ENCODE measurements at regions not wholly inside any gene's neighbourhood (a gene's known extent, or its start where the extent isn't known, plus 50 kb on each side); places are given as distances from the start of the nearest gene placed in this dataset.

DNA sequence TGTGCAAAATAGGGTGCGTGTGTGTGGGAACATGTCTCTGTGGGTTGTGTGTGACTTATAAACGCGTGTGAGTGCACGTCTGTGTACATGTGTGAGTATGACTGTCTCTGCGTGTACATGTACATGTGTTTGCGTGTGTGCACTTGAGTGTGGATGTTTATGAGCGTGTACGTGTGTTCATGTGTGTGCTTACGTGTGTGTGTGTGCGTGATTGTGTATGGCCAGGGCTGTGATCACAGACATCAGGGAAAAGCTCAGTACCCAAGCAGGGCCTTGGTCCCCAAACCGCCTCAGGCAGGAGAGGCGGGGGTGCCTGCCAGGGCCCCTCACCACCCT is 326.3 kb upstream of the DIO3 start:
- Mint-ChIP-seq H3K9me3 (no peaks in the 10 kb centered on the region), H3K27ac (no peak overlapping the region), H3K36me3 (no peaks in the 10 kb centered on the region)
- DNase-seq (ENCODE audit: low spot score in 2 of 2) = no peak
- no peak for ATAC-seq

DNA sequence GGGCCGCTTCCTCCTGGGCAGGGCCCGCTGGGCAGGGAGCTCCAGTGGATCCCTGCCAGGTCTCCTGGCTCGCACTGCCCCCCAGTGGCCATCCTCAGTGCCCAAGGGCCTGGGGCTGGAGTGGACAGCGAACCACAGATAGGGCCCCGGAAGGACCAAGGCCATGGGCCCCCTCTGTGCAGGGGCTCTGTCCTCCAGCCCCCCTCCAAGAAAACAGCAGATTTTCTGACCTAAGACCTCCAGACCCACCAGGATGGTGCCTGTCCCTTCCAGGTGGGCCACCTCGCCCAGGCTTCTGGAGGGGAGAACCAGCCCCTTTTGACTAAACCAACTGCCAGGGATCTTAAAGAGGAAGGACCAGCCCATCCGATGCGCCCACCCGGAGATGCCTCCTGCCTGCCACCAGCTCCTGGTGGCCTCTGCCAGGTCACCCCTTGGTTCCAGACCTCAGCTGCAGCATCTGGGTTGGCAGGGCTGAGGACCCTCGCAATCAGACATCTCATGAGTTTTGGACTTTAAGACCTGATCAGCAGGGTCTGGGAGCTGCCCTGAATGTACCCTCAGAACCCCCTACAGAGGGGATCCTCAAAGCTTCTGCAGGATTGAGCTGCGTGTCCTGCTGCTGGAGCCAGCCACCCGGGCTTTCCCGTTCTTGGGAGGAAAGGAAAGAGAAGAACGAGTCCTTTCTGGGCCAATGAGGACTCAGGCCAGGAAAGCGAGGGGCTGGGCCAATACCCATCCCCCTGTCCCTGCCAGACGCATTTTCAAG is 325.8 kb upstream of the DIO3 start:
- ATAC-seq = peak; percentile 71 to 77
- Mint-ChIP-seq H3K36me3 (no peaks in the 10 kb centered on the region), H3K9me3 (no peaks in the 10 kb centered on the region), H3K27ac (no peak overlapping the region)
- DNase-seq (ENCODE audit: low spot score in 2 of 2) = peak; percentile 52 to 63

DNA sequence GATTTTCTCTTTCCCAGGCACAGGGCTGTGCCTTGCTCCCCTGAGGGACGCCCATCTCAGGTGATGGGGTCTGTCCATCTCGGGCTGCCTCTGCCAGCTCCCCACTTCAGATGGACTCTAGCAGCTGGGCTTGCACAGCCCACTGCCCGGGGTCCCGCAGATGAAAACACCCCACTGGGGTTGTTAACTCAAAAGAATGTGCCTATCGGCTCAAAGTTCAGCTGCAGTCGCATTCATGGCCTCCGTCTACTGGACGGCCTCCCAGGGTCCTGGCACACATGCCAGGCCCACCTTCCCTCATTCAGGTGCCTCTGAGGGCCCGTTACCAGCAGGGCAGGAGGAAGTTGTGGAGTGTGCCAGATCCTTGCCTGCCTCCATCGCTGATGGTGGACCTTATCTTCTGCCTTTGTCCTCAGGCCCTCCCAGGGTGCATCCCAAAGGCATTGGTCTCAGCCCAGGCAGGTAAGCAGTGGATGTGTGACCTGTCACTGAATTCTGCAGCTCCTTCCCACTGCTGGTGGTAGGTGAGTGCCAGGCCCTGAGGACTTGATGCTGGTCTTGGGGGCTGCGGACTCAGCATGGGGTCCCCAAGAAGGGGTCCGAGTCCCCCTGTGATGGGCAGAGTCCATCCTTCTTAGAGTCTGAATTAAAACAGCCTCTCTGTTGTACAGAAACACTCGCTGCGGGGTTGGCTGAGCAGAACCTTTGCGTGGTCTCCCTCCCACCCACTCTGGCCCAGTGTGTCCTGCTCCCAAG is 324.6 kb upstream of the DIO3 start:
- DNase-seq (ENCODE audit: low spot score in 2 of 2) (no peak), ATAC-seq (no peak)
- Mint-ChIP-seq H3K9me3 (peaks cover 0 to 4% of the 10 kb centered on the region in 2 donors), H3K36me3 (no peaks in the 10 kb centered on the region), H3K27ac (no peak overlapping the region)

DNA sequence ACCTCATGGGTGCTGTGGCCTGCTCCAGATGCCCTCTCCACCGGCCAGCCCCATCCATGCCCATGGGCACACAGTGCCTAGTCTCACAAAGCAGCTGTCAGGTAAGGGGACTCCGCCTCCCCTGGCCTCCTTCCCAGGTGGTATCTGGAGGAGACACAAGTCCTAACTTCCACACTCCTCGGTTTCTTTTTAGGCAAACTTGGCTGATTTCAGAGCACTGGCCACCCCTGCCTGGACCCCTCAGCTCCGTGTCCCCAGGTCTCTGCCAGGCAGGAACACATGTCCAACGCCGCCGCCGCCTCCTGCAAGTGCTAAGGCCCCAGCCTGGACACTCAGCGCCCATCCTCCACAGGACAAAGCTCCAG is 324.1 kb upstream of the DIO3 start:
- ATAC-seq (no peak), DNase-seq (ENCODE audit: low spot score in 2 of 2) (no peak)
- Mint-ChIP-seq H3K27ac (no peak overlapping the region), H3K36me3 (no peaks in the 10 kb centered on the region), H3K9me3 (peaks cover 0 to 4% of the 10 kb centered on the region in 2 donors)

DNA sequence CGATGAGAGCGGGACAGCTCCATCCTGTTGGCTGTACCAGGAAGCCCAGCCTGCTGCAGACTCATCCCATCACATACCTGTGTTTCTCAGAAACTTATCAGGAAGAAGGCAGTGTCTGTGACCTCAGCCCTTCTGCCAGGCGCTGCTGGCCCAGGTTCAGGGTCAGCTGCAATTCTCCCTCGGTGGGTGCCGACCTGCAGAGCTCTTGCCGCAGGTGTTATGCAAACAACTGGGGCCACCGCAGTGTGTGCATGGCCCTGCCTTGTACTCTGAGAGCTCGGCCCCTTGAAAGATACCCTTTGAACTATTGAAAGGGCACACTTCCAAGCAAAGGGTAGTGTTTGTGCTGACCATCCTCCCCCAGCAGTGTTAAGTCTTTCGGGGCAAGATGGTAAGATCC is 322.2 kb upstream of the DIO3 start:
- ATAC-seq = no peak
- Mint-ChIP-seq H3K36me3 (no peaks in the 10 kb centered on the region), H3K27ac (no peak overlapping the region), H3K9me3 (peaks cover 0 to 4% of the 10 kb centered on the region in 2 donors)
- no peak for DNase-seq (ENCODE audit: low spot score in 2 of 2)

DNA sequence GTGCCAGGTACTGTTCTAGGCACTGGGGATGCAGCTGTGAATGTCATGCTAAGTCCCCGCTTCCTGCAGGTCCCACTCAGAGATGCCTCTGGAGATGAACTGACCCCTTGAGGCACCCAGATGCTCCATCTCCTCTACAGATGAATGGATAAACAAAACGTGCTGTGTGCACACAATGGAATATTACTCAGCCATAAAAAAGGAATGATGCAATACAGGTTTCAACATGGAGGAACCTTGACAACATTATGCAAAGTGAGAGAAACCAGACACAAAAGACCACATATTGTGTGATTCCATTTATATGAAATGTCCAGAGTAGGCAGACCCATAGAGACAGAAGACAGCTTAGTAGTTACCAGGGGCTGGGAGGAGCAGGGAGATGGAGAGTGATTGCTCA is 320.1 kb upstream of the DIO3 start:
- H3K9me3 Mint-ChIP-seq = peaks cover 0 to 4% of the 10 kb centered on the region in 2 donors
- no peak for ATAC-seq

DNA sequence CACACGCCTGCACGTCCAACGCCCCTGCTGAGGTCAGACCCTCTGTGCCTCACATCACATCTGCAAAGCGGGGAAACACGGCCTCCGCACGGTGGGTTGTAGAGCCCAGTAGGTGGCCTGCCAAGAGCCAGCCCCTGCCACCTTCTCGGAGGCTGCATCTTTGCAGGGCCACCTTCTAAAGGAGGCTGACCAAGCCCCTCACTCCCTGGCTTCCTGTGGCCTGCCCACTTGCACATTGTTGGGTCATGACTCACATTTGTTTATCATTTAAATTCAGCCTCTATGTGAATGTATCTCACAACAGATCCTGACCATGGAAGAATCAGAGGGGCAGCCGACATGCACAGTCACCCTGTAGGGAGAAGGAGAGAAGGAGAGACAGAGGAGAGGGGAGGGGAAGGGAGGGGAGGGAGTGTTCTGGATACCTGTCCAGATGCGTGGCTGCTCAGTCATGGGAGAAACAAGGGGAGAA is 319.5 kb upstream of the DIO3 start:
- Mint-ChIP-seq H3K9me3 (peaks cover 0 to 4% of the 10 kb centered on the region in 2 donors), H3K27ac (no peak overlapping the region), H3K36me3 (no peaks in the 10 kb centered on the region)
- DNase-seq (ENCODE audit: low spot score in 2 of 2) = no peak
- ATAC-seq = no peak

More for the DNA sequence above, 320.1 kb upstream of the DIO3 start:
- no peak for DNase-seq (ENCODE audit: low spot score in 2 of 2)
- Mint-ChIP-seq H3K27ac (no peak overlapping the region), H3K36me3 (no peaks in the 10 kb centered on the region)

DNA sequence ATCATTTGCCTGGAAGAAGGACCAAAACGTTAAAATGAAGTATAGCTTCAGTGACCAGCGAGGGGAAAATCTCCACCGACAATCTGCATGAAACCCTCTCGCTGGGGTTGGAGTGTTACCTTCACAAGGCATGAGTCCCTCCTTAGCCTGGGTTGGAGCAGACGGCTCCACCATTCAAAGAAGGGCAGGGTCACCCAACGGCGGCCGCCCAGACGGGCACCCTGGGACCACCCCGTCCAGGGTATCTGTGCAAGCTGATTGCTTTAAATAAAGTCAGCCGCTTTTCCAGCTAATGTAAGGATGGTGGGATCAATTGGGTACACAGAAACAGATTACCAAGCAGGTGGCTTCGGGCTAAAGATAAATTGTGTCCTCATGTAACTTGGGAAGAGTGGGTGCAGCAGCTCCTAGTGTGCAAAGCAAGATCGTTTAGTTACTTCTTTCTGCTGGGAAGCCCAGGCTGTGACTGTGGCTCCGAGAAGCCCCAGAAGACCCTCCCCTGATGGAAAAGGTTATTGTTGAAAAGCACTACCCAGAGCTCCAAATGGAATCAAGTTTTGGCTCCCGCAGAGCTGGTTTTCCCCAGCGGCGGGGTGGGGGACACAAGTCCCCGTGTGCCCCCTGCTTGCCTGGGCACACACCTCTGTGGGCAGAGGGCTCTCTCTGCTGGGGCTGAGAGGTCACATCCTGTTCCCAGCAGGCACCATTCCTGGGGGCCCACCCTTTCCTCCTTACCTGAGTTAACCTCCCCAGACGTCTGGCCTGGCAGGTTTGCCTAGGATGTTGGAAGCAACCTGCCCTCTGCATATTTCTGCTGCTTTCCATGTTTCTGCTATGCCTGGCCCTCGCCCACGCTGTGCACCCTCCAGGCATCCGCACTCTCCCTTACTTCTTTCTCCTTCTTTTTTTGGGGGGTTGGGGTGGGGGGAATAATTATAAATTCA is 318.6 kb upstream of the DIO3 start:
- DNase-seq (ENCODE audit: low spot score in 2 of 2) (no peak), ATAC-seq (no peak)
- peaks cover 0 to 4% of the 10 kb centered on the region in 2 donors for H3K9me3 Mint-ChIP-seq
- H3K27ac Mint-ChIP-seq = no peak overlapping the region
- no peaks in the 10 kb centered on the region for H3K36me3 Mint-ChIP-seq

DNA sequence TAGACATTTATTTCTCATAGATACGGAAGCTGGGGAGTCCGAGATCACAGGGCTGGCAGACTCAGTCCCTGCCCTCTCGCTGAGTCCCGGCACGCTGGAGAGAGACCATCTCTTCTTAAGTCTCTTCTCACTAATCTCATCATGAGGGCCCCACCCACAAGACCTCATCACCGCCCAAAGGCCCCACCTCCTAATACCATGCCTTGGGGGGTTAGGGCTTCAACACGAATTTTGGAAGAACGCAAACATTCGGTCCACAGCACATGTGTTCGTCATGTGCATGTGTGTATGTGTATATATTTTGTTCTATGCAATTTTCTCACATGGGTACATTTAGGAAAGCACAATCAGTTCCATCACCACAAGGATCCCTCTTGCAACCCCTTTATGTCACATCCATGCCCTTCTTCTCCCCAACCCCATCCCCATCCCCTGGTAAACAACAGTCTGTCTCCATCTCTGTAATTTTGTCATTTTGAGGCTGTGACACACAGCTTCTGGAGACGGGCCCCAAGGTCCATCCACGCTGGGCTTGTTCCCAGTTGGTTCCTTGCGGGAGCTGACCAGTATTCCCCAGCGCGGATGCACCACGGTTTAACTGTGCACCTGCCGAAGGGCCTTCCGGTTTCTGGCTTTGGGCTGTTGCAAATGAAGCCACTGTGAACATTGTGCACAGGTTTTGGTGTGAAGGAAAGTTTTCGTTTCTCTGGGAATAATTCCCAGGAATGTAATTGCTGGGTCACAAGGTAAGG is 317.5 kb upstream of the DIO3 start:
- no peaks in the 10 kb centered on the region for H3K36me3 Mint-ChIP-seq
- H3K27ac Mint-ChIP-seq = no peak overlapping the region
- no peak for ATAC-seq
- DNase-seq (ENCODE audit: low spot score in 2 of 2) = no peak
- peaks cover 0 to 4% of the 10 kb centered on the region in 2 donors for H3K9me3 Mint-ChIP-seq

DNA sequence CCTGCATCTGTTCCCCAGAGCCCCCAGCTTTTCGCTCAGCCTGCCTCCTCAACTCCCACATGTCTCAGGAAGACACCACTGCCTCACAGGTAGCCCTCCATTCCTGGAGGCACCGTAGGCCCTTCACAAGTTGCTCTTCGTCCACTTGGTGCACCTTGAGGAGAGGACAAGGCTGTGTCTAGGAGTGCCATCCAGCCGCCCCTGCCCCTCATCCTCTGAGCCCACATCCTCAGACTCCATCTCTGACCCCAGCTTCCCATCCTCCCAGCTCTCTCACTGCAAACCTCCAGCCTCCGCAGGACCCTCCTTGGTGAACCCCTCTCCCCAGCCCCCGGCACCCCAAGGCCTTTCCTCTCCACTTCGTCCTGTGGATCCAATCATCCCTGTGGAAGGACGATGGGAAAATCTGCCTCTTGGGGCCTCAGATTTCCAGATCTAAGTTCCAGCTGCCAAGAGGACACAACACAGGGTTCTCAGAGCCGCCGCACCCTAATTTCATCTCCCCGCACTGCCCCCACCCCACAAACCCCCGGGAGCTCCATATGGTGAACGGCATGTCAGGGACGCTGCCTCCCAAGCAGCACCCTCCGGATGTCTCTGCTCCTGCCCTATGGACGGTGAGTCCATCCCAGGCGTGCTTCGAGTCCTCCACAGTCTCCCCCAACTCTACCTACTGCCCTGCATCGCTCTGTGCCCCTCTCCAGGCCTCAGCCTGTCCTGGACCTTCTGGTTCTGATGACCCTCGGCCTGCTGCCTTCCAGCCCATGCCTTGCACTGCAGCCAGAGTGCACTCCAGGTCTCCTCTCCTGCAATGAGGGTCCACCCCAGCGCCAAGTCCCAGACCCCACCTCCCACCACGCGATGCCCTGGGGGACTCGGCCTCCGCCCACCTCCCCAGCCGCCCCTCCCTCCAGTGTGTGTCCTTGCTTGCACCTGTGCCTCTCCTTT is 314.1 kb upstream of the DIO3 start:
- DNase-seq (ENCODE audit: low spot score in 2 of 2) (no peak), ATAC-seq (no peak)
- Mint-ChIP-seq H3K36me3 (no peaks in the 10 kb centered on the region), H3K27ac (no peak overlapping the region), H3K9me3 (no peaks in the 10 kb centered on the region)

DNA sequence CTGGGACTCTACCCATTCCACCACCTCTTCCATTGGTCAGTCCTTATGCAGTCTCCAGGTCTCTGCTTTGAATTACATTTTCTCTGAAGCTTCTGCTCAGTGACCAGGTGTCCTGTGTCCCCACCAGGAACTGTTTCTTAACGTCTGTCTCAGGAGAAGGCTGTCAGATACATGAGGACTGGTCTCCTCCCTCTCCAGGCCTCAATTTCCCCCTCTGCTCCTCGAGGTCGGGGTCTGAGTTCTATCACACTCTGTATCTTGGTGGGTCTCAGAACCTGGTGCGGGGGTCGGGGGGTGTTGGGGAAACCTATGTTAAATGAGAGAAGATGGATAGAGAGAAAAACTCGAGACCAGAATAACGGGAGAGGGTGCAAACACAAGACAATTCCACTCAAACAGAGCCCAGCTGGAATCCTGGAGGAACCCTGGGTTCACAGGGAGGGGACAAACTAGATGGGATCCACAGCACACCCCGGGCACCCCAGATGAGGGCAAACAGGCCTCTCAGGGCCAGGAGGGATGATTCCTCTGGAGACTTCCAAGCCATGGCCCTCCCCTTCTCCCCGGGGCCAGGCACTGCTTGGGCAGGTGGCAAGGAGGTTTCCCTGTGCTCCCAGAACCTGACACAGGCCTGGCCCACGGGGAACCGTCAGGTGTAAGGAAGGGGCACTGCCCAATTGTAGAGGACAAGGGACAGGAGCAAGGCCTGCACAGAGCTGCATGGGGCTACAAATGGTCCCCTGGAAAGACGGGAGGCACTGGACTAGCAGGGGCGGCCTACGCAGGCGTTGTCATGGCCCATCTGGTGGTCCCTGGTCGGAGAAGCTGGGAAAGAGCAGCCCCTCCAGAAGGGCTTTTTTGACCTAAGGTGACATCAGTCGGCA is 313.2 kb upstream of the DIO3 start:
- H3K9me3 Mint-ChIP-seq = no peaks in the 10 kb centered on the region
- no peaks in the 10 kb centered on the region for H3K36me3 Mint-ChIP-seq
- H3K27ac Mint-ChIP-seq = no peak overlapping the region
- ATAC-seq (no peak), DNase-seq (ENCODE audit: low spot score in 2 of 2) (no peak)

DNA sequence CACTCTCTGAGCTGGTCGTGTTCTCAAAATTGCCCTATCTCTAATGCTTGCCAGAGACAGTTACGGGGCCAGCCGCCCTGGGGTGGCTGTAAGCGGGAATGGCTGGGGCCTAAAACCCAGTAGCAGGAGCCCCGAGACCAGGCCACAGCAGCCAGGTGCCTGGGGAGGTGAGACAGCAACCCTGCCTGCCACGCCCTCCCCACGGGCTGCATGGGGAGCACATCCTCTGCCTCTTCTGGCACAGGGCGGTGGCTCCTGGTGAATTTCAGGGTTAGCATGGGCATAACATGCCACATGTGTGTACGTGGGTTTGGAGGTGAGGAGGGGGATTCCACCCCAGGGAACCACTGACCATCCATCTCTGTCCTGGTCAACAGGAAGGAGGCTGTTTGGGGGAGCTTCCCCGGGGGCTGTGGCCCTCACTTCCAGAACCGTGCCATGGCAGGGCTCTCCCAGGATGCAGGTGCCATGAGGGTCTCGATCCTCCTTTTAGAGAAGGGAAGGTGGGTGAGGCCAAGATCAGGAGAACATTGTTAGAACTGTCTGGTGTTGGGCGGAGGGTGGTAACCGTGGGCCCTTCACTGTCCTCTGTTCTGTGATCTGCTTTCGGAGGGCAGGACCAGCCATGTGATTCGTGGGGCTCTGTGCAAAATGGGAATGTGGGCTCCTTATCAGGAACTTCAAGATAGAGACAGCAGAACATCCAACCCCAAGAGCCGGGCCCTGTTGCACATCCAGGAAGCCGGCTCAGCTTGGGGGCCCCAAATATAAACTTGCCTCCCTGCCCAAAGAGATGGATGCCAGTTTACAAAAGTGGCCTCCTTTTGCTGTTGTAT is 312.2 kb upstream of the DIO3 start:
- ATAC-seq = no peak
- no peak for DNase-seq (ENCODE audit: low spot score in 2 of 2)
- no peaks in the 10 kb centered on the region for H3K9me3 Mint-ChIP-seq
- H3K36me3 Mint-ChIP-seq = no peaks in the 10 kb centered on the region
- no peak overlapping the region for H3K27ac Mint-ChIP-seq

DNA sequence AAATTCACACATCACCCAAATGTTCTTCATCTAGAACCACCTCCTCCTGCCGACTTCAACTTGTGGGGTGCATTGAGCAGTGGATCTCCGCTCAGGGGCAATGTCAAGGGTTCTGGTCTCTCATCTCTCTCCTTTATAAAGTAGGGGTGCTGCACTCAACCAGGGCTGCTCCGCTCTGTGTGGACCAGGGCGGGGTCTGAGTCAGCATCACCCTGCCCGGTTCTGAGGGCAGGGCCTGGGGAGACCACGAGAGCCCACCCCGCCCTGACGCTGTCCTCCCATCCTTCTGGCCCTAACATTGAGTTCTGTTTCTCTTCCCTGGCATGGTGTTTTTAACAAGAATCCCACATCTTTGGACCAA is 311.6 kb upstream of the DIO3 start:
- Mint-ChIP-seq H3K36me3 (no peaks in the 10 kb centered on the region), H3K9me3 (no peaks in the 10 kb centered on the region), H3K27ac (no peak overlapping the region)
- DNase-seq (ENCODE audit: low spot score in 2 of 2) = no peak
- ATAC-seq = no peak

DNA sequence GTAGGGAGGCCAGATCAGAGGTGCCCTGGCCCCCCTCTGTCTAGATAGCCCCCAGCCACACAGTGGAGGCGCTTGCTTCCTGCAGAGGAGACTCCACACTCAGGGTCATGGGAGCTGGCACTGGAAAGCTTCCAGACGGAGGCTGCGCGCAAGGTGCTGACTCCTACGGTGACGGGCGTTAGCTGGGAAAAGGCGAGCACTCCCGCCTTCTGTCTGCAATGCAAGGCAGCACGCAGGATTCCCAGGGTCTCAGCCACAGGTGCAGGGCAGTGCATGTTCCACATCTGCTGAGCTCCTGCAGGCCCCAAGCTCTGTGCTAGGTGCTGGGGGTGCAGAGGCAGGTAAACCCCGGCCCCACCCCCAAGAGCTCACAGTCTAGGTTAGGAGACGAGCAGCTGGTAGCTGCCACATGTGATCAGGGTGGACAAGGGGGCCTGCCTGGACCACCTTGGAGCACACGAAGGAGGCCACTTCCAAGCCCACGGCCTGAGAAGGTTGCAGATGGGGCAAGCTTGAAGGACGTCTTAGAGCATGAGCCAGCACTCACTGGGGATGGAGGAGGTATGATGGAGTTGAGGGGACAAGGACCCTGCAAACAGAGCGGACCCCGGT is 310.9 kb upstream of the DIO3 start:
- no peak for DNase-seq (ENCODE audit: low spot score in 2 of 2)
- Mint-ChIP-seq H3K27ac (no peak overlapping the region), H3K36me3 (no peaks in the 10 kb centered on the region), H3K9me3 (no peaks in the 10 kb centered on the region)
- no peak for ATAC-seq

Data from activated naive CD4-positive, alpha-beta T cell treated with anti-CD3 and anti-CD28 coated beads, Interleukin-2, amount 50 U/mL, for 72 hours (primary cell).